PC-3 (cell line): ENCODE measurements at regions not wholly inside any gene's neighbourhood (a gene's known extent, or its start where the extent isn't known, plus 50 kb on each side); places are given as distances from the start of the nearest gene placed in this dataset.

Experiments
- ATAC-seq: fragments of 200-7000 bp; cut with Tn5 transposase; 2 replicates; pipeline ENCODE4 v1.9.1; 2020; ENCODE audit warnings: mild to moderate bottlenecking, moderate library complexity
- BruUV-seq: library from RNA; stranded (reverse); fragments of 400-500 nt; replicated peaks from 2 replicates; lab custom pipeline; 2021; lab: Mats Ljungman, UMichigan
- CTCF ChIA-PET: fragments of 300-600 bp; sonication (Branson Sonifier 250); formaldehyde crosslinking; loops from one replicate; lab custom pipeline; 2022; ENCODE audit warnings: antibody characterized with exemption; lab: Charles Lee
- POLR2A ChIA-PET: fragments of 300-600 bp; sonication (Branson Sonifier 250); formaldehyde crosslinking; loops from one replicate; lab custom pipeline; 2022; ENCODE audit warnings: antibody characterized with exemption; ENCODE audit not compliant: unreplicated experiment; lab: Charles Lee
- DNase-seq: peaks from one replicate; pipeline ENCODE4 v3.0.0-alpha.2; 2015
- H2AFZ ChIP-seq: fragments of 300-600 bp; sonication (generic); 2 replicates; pipeline ENCODE4 v1.6.0; 2016; ENCODE audit warnings: antibody characterized with exemption, low read length
- H3F3A ChIP-seq: fragments of 300-600 bp; sonication (generic); one replicate; pipeline ENCODE4 v1.6.0; 2017; ENCODE audit warnings: antibody characterized with exemption, low read length, control low read depth, mild to moderate bottlenecking; ENCODE audit not compliant: unreplicated experiment
- H3K27ac ChIP-seq: fragments of 300-600 bp; sonication (generic); 2 replicates; pipeline ENCODE4 v1.5.1; 2016; ENCODE audit warnings: mild to moderate bottlenecking, low read length
- H3K27me3 ChIP-seq: fragments of 300-600 bp; sonication (generic); 2 replicates; pipeline ENCODE4 v1.6.1; 2016; ENCODE audit warnings: low read length, mixed read lengths
- H3K36me3 ChIP-seq: fragments of 300-600 bp; sonication (generic); 2 replicates; pipeline ENCODE4 v1.6.1; 2016; ENCODE audit warnings: low read depth, mixed run types, low read length, mixed read lengths
- H3K4me1 ChIP-seq: fragments of 300-600 bp; sonication (generic); 2 replicates; pipeline ENCODE4 v1.5.1; 2016; ENCODE audit warnings: low read length; ENCODE audit not compliant: insufficient read depth
- H3K4me2 ChIP-seq: fragments of 300-600 bp; sonication (generic); 2 replicates; pipeline ENCODE4 v1.6.0; 2016; ENCODE audit warnings: low read length
- H3K4me3 ChIP-seq: fragments of 300-600 bp; sonication (generic); 2 replicates; pipeline ENCODE4 v1.5.1; 2016; ENCODE audit warnings: mild to moderate bottlenecking, low read length, mixed read lengths
- H3K79me2 ChIP-seq: fragments of 300-600 bp; sonication (generic); 2 replicates; pipeline ENCODE4 v1.6.1; 2017; ENCODE audit warnings: low read length, mixed read lengths
- H3K9ac ChIP-seq: fragments of 300-600 bp; sonication (generic); 2 replicates; pipeline ENCODE4 v1.6.0; 2016; ENCODE audit warnings: mild to moderate bottlenecking, low read length
- H3K9me2 ChIP-seq: fragments of 300-600 bp; sonication (generic); replicated peaks from 2 replicates; pipeline ENCODE4 v1.6.1; 2016; ENCODE audit warnings: mixed run types, low read length, mixed read lengths
- H3K9me3 ChIP-seq: fragments of 300-600 bp; sonication (generic); 2 replicates; pipeline ENCODE4 v1.6.1; 2016; ENCODE audit warnings: low read length, mixed read lengths
- H4K20me1 ChIP-seq: fragments of 300-600 bp; sonication (generic); 2 replicates; pipeline ENCODE4 v1.6.1; 2016; ENCODE audit warnings: low read length, mixed read lengths
- EZH2 ChIP-seq: fragments of 300-600 bp; sonication (generic); IDR thresholded peaks from one replicate; pipeline ENCODE4 v1.6.1; 2017; ENCODE audit warnings: antibody characterized with exemption, mild to moderate bottlenecking, low read length; ENCODE audit not compliant: unreplicated experiment
- EZH2phosphoT487 ChIP-seq: fragments of 300-600 bp; sonication (generic); IDR thresholded peaks from 2 replicates; pipeline ENCODE4 v1.6.1; 2018; ENCODE audit warnings: mild to moderate bottlenecking, antibody characterized with exemption, low read length, borderline replicate concordance
- intact Hi-C: fragments of 100-400 bp; cut with micrococcal nuclease; formaldehyde crosslinking; loops from 2 replicates; pipeline ENCODE4 v1.9.0; 2023
- TF ChIP-seq, protein P1 (sequence below): fragments of 300-600 bp; sonication (generic); conservative IDR thresholded peaks from 2 replicates; pipeline ENCODE4 v1.5.1; 2017; ENCODE audit warnings: antibody characterized with exemption, low read depth, mild to moderate bottlenecking, low read length

DNA sequence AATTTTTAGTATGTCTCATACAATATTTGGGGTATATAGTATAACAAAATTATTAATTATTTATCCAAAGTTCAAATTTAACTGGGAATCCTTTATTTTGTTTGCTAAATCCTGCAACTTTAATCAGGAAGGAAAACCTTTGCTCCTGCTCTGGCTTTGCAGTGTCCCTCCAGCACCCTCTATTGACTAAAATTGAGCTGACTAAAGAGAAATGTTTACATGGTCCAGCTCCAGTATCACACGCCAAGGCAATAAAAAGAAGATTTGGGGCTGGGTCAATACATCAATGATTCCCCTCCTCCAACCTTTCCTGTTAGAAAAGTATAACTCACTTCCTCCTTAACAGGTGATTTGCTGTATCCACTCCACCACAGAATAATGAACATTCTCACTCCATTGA lies 153.0 kb upstream of the LRRC4C start:
- DNase-seq (peak; percentile 54), ATAC-seq (no peak)
- BruUV-seq = no TSS peak
- H3K36me3 ChIP-seq = no peaks in the 10 kb centered on the region
- intact Hi-C loops = no loop called here
- H3K27ac ChIP-seq = peak overlapping the region; percentile 20; the same call in 1 of the 2 replicates
- H3K4me2 ChIP-seq = no peak overlapping the region
- H3K9ac ChIP-seq = no peak overlapping the region
- ChIA-PET POLR2A (no interaction called here), CTCF (no interaction called here)
- H3K4me1 ChIP-seq = peaks cover 5% of the 10 kb centered on the region; the same call in 1 of the 2 replicates
- H3K9me3 ChIP-seq = no peaks in the 10 kb centered on the region
- no peaks in the 10 kb centered on the region for H4K20me1 ChIP-seq
- H3K27me3 ChIP-seq = no peaks in the 10 kb centered on the region
- no peak overlapping the region for H2AFZ ChIP-seq
- H3K4me3 ChIP-seq = no peak overlapping the region
- no peaks in the 10 kb centered on the region for H3K9me2 ChIP-seq
- TF ChIP-seq, protein P1, sequence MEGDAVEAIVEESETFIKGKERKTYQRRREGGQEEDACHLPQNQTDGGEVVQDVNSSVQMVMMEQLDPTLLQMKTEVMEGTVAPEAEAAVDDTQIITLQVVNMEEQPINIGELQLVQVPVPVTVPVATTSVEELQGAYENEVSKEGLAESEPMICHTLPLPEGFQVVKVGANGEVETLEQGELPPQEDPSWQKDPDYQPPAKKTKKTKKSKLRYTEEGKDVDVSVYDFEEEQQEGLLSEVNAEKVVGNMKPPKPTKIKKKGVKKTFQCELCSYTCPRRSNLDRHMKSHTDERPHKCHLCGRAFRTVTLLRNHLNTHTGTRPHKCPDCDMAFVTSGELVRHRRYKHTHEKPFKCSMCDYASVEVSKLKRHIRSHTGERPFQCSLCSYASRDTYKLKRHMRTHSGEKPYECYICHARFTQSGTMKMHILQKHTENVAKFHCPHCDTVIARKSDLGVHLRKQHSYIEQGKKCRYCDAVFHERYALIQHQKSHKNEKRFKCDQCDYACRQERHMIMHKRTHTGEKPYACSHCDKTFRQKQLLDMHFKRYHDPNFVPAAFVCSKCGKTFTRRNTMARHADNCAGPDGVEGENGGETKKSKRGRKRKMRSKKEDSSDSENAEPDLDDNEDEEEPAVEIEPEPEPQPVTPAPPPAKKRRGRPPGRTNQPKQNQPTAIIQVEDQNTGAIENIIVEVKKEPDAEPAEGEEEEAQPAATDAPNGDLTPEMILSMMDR = peak; percentile 61
- TF ChIP-seq EZH2phosphoT487 (no peak), EZH2 (no peak)
- no peaks in the 10 kb centered on the region for H3F3A ChIP-seq
- no peaks in the 10 kb centered on the region for H3K79me2 ChIP-seq

DNA sequence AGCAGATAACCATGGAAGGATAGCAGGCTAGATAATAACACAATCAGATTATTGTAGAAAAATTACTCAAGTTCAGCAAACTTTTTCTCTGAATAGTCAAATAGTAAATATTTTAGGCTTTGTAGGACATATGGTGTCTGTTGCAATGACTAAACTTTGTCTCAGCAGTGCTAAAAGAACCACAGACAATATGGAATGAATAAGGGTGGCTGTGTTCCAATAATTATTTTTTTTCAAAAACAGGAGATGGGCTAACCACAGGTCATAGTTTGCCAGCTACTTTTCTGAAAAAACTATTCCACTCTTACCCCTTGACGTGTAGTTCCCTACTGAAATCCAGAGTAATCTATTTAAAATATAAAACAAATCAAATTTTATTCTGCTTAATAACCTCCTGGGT lies 153.9 kb upstream of the LRRC4C start:
- intact Hi-C loops = no loop called here

DNA sequence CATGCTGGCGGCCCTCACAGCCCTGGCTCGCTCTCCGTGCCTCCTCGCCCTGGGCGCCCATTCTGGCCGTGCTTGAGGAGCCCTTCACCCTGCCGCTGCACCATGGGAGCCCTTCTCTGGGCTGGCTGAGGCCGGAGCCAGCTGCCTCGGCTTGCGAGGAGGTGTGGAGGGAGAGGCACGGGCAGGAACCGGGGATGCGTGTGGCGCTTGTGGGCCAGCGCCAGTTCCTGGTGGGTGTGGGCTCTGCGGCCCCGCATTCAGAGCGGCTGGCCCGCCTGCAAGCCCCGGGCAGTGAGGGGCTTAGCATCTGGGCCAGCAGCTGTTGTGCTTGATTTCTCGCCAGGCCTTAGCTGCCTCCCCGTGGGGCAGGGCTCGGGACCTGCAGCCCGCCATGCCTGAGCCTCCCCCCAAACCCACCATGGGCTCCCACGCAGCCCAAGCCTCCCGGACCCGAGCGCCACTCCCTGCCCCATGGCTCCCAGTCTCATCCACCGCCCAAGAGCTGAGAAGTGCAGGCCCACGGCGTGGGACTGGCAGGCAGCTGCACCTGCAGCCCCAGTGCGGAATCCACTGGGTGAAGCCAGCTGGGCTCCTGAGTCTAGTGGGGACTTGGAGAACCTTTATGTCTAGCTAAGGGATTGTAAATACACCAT lies 163.4 kb upstream of the LRRC4C start:
- H3K9me3 ChIP-seq = no peaks in the 10 kb centered on the region
- H3K9ac ChIP-seq = no peak overlapping the region
- CTCF ChIA-PET = no interaction called here
- no peaks in the 10 kb centered on the region for H3F3A ChIP-seq
- no peaks in the 10 kb centered on the region for H3K27me3 ChIP-seq
- H3K36me3 ChIP-seq = no peaks in the 10 kb centered on the region
- intact Hi-C loops = no loop called here
- H3K4me2 ChIP-seq = no peak overlapping the region
- no peak overlapping the region for H2AFZ ChIP-seq
- H3K27ac ChIP-seq = no peak overlapping the region
- no peaks in the 10 kb centered on the region for H3K9me2 ChIP-seq
- no peak for DNase-seq
- H3K4me3 ChIP-seq = no peak overlapping the region
- TF ChIP-seq, protein P1 = no peak
- TF ChIP-seq EZH2 (no peak), EZH2phosphoT487 (no peak)
- no peaks in the 10 kb centered on the region for H3K4me1 ChIP-seq
- POLR2A ChIA-PET = no interaction called here
- no peak for ATAC-seq
- H4K20me1 ChIP-seq = no peaks in the 10 kb centered on the region
- H3K79me2 ChIP-seq = no peaks in the 10 kb centered on the region
- BruUV-seq = no TSS peak

More for the DNA sequence above, 153.9 kb upstream of the LRRC4C start:
- H3K4me3 ChIP-seq = no peak overlapping the region
- H3F3A ChIP-seq = no peaks in the 10 kb centered on the region
- H3K27me3 ChIP-seq = no peaks in the 10 kb centered on the region
- no peaks in the 10 kb centered on the region for H3K79me2 ChIP-seq
- H2AFZ ChIP-seq = no peak overlapping the region
- H3K9ac ChIP-seq = no peak overlapping the region
- no peaks in the 10 kb centered on the region for H3K9me2 ChIP-seq
- no TSS peak for BruUV-seq
- ATAC-seq = no peak
- H3K9me3 ChIP-seq = no peaks in the 10 kb centered on the region
- no peaks in the 10 kb centered on the region for H3K36me3 ChIP-seq
- no peaks in the 10 kb centered on the region for H4K20me1 ChIP-seq
- ChIA-PET CTCF (no interaction called here), POLR2A (no interaction called here)
- DNase-seq = peak; percentile 65
- H3K4me1 ChIP-seq = peaks cover 5% of the 10 kb centered on the region; the same call in 1 of the 2 replicates
- H3K4me2 ChIP-seq = no peak overlapping the region
- TF ChIP-seq, protein P1 = no peak
- TF ChIP-seq EZH2 (no peak), EZH2phosphoT487 (no peak)
- H3K27ac ChIP-seq = no peak overlapping the region
